ENCODE measurements at regions not wholly inside any gene's neighbourhood (a gene's known extent, or its start where the extent isn't known, plus 50 kb on each side); places are given as distances from the start of the nearest gene placed in this dataset.

GRCh38 chr22:27435844-27436576, 365.5 kb downstream of the MN1 start:
- TF ChIP-seq CTCF (IDR thresholded peaks at IDR 0.05) (no peak), EP300 (IDR thresholded peaks at IDR 0.05) (no peak), POLR2A (IDR thresholded peaks at IDR 0.05) (no peak)
